ENCODE measurements at regions not wholly inside any gene's neighbourhood (a gene's known extent, or its start where the extent isn't known, plus 50 kb on each side); places are given as distances from the start of the nearest gene placed in this dataset.
"Not testable (repeated sequence)": the region's sequence is repeated elsewhere in the genome, so short reads cannot be mapped to it uniquely, and the experiment has no call there.

DNA sequence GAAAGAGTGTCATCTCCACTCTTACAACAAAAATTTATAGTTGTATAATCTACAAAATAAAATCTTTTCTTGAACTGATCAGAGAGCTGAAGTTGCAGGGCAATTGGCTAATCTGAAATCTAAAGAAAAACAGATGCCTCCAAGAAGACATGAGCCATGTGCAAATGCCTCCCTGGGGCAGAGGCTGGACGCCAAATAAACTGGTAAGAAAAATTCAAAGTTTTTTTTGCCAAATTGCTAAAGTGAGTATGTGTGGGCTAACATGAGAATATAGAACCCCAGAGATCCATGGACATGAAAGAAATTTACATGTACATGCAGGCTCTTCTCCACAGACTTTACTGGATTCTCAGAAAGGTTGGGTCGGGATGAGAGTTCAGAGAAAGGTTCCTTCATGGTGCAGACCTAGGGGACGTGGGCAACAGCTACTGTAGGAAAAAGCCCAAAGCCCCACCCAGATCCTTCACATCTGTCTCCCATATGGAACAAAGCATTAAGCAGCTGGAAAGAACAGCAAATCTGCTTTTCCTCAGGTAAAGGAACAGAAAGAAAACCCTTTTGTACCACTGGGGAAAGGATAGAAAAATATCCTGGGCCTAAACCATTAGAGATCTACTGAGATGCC lies 90.5 kb upstream of the SIRPG start:
- DNase-seq: no peak

DNA sequence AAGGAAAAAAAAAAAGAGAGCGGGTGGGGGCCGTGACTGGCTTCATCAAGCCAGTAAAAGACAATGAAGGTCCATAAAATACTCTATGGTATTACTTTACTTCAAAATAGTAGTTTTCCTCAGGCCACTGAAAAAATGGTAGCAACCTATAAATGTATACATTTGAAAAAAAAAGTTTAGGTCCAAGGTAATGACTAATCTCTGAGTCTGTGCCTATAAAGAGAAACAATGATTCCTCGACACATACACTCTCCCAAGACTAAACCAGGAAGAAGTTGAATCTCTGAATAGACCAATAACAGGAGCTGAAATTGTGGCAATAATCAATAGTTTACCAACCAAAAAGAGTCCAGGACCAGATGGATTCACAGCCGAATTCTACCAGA lies 84.5 kb upstream of the SIRPG start:
- not testable (repeated sequence) for DNase-seq

DNA sequence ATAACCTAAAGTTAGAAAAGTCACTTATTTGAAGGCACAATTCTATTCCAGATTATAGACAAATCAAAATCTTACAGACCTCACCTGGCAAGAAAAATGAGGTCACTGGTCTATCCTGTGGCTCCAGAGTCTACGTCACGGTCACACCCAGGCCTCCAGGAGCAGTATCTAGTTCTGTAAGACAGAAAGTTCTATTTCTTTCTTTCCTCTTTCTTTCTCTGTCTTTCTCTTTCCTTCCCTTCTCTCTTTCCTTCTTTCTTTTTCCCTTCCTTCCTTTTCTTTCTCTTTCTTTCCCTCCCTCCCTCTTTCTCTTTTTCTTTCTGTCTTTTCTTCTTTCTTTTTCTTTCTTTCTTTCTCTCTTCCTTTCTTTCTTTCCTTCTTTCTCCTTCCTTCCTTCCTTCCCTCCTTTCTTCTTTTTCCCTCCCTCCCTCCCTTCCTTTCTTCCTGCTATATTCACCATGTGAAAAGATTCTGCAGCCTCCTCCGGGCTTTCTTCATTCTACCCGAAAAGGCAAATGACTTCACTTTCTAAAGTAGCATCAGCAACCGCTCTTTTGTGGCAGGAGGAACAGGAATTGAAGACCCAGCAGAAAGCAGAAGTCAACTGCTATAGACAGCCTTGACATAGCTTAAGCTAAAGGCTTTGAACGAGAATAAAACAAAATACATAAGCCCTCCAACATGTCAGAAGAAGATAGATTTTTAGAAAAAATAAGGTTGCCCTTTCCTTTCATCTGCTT lies 83.9 kb upstream of the SIRPG start:
- no peak for DNase-seq

DNA sequence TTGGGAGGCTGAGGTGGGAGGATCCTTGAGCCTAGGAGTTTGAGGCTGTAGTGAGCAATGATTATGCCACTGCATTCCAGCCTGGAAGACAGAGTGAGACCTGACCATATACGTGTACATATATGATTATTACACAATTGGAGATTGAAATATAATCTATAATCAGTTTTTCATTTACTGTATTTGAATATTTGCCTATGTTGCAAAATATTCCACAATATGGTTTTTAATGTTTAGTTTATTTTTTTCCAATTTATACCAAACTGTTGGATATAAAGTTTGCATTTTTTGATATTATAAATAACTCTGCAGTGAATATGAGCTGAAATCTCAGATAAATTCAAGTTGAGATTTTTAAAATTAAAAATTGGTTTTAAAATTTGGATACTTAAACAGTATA lies 79.6 kb upstream of the SIRPG start:
- DNase-seq: no peak

DNA sequence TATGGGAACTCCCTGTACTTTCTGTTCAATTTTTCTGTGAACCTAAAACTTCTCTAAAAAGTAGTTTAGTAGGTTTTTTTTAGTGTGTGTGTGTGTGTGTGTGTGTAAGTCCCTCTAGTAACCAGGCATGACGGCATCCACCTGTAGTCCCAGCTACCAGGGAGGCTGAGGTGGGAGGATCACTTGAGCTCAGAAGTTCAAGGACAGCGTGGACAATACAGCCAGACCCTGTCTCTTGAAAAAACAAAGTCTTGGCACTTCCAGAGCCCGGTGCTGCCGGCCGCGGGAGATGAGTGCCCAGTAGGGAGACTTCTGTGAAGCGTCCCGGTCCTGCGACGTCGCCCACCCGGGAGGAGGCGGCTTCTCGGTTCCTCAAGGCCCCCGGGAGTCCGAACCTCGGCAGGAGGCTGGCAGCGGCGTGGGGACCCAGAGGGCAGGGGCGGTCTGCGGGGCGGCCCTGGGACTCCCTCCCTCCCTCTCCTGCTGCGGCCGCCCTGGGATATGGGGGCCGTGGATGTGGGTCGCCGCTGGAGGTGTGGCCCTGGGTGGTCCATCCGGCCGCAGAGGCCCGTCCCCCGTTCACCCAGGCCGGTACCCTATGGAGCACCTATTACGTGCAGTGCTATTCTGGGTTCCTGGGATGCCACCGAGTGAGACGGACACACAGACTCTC lies 78.0 kb upstream of the SIRPG start:
- no peak for DNase-seq

DNA sequence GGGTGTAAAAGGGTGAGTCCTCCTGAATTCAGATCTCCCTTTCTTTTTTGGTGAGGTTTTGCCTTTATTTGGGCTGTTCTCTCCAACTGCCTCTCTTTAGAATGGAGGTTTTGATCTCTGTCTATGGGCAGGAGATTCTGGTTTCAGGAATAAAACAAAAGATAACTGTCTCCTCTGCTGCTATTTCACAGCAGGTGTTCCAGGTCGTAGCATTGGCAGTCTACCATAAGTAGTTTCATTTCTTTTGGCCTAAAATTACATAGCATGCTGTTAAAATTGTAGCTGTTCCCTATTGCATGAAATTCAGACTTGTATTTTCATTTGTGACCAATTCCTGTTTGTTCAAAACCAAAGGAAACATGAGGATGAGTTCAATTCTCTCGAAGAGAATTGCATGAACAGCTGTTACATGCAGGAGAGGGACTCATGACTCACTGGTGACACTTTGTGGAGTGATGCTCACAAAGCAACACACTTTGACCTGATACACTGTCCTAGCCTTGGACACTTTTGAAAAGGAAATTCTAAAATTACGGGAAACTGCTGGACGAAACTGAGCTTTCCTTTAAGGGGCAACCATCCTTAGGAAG lies 76.8 kb upstream of the SIRPG start:
- no peak for DNase-seq

DNA sequence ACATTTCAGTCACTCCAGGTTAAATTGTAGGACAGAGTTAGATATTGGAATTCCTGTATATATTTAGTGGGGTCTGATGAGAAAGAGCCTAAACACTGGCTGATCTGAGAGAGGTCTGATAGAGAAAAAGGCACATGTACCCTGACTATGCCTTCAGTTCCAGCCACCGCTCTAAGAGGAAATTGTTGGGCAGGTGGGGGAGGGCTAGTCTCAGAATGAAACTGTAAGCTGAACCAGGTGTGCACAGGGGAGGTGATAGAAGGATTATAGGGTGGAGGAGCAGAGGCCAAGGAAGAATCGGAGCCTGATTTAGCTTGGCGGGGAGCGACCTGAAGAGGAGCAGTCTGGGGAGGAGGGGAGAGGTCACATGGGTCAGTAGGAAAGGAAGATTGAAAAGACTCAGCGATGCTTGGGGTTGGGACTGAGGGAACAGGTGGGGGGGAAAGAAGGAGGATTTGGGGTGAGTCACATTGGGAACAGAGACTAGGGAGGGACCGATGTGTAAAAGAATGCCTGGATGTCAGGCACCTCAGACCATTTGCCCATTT lies 74.3 kb upstream of the SIRPG start:
- not testable (repeated sequence) for DNase-seq

DNA sequence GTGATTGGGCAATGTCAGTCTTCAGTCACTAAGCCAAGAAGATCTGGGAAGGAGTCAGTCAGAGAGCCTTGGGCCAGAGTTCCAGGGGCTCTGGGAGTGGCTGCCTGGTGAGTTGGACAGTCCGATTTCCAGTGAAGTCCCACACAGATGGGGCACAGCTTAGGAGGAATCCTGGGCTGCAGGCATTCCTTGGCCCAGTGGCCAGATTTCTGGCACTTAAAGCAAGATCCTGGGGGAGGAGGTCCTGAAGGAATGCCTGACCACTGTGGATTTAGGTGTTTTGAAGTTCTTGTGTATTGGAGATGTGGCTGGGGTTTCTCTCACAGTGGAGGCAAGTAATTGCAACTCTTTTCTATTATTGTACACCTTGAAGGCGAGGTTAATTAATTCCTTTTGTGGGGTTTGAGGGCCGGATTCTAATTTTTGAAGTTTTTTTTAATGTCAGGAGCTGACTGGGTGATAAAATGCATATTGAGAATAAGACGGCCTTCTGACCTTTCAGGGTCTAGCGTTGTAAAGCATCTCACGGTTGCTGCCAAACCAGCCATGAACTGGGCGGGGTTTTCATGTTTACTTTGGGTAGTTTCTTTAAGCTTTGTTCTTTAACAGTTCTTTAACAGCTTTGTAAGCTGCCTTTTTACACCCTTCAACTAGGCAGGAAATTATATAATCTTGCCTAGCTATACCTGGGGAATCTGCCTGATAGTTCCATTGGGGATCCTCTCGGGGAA lies 73.6 kb upstream of the SIRPG start:
- not testable (repeated sequence) for DNase-seq

DNA sequence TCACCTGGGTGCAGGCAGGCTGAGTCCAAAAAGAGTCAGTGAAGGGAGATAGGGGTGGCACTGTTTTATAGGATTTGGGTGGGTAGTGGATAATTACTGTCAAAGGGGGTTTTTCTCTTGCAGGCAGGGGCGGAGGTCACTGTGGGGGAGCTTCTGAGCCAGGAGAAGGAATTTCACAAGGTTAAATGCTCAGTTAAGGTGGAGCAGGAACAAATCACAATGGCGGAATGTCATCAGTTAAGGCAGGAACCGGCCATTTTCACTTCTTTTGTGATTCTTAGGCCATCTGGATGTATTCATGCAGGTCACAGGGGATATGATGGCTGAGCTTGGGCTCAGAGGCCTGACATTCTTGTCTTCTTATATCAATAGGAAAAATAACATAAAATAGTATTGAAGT lies 69.7 kb upstream of the SIRPG start:
- not testable (repeated sequence) for DNase-seq

DNA sequence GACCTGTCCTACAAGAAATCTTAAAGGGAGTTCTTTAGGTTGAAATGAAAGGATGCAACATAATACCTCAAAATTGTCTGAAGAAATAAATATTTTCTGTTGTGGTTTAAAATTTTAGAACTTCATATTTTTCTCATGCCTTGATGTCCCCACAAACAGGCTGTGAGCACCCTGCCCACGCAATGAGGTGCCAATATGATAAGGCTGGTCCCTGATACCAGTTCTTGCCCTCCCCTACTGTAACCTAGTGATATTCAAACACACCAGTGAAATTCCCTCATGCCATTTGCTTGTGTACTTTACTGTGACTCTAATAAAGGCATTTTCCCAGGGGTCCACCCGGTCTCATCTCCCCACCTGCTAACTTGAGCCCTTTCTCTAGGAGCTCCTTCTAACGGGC lies 67.3 kb upstream of the SIRPG start:
- DNase-seq: no peak

DNA sequence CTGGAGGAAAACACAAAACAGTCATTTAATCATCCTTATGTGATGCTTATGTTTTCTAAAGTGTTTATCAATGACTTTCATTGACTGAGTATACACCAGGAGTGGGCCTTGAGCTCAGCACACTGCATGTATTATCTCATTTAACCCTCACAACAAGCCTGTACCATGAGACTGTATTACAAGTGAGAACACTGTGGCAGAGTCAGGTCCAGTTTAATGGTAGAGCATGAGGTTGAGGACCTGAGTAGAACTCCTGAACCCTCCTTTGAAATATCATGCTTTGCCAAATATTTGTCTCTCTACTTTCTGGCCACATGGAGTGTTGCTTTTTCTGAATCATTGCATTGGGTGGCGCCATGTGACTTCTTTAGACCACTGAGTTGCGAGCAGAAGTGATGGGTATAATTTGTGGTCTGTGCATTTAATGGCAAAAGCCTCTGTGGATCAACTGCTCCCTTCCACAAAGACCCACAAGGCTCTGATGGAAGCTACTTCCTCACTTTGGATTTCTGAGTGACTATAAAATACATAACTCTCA lies 65.0 kb upstream of the SIRPG start:
- DNase-seq: no peak

DNA sequence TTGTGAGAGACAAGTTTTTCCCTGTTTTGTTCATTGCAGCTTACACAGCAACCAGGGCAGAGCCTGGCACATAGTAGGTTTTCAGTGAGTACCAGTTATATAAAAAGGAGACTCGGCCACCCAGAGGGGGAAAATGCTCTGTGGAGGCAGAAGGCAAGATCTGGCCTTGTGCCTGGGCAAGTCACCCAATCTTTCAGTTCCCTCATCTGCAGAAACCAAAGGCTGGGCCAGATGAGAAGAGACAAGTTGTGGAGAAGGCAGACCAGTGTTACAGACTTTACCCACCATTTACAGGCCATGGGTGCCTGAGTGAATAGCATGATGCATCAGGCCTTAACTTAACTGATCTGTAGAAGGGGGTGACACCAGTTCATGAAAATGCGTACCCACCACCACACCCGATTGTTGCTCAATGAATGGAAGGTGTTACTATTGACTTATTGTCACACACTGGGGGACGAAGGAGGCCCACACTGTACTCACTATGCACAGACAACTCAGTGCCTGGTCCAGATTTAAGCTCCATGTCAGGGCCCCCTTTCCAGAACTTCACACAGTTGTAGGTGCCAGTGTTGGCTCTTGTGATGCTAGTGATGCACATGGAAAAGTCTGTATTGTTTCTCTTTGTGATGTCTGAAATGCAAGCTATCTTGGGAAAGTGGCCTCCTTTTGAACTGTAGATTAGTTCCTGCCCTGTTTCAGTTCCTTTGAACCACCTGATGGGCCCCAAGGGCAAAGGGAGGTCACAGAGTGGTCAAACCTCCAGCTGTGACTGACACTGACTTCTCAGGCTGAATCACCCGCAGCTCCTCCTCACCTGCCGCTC lies 64.3 kb upstream of the SIRPG start:
- DNase-seq: no peak

DNA sequence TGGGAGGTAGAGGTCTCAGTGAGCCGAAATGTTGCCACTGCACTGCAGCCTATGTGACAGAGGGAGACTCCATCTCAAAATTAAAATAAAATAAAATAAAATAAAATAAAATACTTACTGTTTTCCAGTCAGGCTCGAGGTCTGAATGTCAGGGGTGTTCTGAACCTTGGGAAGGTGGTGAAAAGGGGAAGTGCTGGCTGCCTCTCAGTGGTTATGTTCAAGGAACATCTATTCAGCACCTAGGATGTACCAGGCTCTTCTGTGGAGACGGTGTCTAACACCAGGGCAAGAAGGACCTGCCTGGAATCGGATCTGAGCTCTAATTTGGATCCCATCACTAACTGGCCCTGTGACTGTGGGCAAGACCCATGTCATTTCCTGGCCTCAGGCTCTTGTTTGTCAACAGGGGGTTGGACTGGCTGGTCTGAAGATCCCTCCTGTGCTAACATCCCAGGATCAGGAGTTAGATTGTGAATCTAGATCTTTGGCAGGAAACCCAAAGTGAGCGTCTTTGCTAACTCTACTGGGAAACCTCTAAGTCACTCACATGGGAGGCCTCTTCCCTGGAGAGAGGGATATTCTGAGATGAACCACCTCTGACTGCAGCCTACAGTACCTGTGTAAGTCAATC lies 63.4 kb upstream of the SIRPG start:
- no peak for DNase-seq

DNA sequence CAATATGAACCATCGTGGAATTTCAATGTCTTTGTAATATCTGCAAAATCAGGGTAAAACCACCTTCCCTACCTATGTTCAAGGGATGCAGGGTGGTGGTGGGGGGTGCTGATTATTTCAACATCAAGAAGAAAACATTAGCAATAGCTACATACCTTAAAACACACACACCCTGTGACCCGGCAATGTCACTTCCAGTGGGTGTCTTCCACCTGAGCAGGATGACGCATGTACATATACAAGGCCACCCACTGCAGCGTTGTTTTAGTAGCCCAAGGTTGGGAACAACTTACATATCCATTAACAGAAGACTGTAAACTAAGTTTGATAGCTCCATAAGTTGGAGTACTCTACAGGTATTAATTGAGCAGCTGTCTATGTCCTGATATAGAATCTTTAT lies 62.6 kb upstream of the SIRPG start:
- no peak for DNase-seq

DNA sequence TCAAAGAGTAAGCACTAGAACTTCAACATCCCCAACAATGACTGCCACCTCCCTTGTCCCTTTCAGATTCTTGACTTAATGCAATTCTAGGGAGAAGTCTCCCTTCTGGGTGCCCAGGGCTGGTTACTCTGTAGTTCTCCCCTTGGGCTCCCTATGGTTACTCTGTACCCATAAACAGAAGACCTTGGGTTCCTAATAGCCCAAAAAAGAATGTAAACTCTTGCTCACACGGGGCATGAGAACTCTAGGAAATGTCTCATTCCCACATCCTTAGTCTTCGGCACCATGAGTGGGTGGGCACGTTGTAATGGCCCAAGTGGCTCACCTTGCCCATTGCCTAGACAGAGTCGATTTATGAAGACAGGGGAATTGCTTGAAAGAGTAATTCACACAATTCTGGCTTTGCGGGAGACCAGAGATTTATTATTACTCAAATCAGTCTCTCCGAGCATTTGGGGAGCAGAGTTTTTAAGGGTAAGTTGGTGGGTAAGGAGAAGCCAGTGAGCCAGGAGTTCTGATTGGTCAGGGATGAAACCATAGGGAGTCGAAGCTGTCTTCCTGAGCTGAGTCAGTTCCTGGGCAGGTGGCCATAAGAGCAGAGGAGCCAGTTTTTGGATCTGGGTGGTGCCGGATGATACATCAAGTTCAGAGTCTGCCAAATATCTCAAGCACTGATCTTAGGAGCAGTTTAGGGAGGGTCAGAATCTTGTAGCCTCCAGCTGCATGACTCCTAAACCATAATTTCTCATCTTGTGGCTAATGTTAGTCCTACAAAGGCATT lies 61.2 kb upstream of the SIRPG start:
- DNase-seq: no peak

DNA sequence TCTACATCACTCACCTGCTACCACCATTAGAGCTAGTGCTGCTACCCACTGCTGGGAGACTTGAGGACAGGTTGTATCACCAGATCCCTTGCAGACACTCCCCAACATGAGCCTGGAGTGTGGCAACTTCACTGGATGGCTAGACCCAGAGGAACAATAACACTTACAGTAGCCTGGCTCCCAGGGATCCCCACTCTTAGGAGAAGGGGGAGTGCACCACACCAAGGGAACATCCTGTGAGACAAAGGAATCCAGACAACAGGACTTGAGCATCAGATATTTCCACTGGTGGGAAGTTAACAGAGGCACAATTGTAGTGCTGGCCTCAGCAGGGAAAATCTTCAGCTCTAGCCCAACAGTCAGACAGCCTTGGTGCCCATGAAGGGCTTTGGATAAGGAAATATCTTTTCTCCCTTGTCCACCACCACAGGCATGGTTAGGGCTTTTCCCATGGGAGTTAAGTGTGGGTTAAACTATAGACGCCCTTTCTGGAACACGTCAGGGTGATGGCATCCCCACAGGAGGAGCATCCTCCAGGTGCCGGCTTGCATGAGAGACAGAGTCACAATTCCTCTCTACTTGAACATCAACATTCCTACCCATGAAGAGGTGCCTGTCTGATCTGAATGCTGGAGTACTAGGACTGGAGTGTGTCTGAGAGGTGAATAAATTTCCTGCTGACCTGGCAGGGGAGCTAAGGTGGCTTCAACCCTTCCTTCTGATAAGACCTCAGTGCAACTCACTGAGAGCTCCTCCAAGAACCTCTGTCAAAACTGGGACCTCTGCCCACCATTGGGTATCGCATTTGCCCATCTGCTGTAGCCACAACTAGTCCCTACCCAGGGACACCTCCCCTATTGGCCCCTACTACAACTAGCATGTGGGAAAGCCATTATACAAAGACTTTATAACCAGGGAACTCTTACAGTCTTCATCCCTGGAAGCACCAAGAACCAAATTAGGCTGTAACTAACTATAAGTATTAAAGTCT lies 55.4 kb upstream of the SIRPG start:
- no peak for DNase-seq

DNA sequence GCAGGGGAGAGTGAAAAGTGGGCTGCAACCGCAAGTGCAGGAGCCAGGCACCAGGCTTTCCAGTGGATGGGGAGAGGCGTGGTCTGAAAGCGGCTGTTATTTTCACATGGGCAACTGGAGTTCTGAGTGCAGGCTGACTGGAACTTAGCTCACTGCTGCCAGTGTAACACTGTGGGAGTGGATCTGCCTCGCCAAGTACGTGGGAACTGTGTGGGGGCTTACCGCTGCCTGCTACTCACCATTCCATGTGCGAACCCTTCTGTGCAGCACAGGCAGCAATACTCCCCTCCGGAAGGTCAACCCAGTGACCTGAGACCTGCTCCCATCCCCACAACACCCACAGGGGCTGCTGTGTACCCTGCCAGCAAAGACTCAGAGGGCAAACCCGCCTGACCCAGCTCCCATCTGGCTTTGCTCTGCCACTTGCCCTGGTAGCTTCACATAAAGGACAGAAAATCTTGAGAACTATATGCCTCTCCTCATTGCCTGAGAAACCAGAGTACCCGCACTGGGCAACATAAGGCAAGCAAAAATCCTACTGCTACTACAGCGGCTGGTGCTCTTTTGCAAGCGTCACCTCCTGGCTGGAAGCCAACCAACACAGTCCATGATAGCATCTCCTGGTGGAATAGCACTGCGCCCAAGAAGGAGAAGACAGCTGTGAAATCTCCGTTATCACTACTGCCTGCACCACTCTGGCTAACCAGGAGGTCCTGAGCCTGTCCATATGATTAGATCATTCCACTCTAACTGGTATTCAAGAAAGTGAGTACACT lies 54.4 kb upstream of the SIRPG start:
- DNase-seq: no peak

DNA sequence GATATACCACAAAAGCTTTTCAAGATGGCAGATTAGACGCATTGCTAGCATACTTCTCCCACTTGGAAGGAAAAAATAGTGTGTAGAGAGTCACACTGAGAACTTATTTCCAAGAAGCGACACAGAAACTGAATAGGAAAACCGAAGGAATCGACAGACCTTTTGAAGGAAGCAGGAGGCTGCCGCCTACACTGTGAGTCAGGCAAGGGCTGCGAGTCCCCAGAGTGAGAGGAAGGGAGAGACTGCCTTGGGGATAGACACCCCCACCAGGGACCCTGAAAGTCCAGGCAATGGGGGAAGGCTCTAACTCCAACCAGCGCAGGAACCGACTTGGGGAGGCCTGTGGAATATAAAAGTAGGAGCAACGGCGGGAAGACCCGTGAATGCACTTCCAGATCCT lies 53.7 kb upstream of the SIRPG start:
- no peak for DNase-seq

Measured in NCI-H1436 (cell line).